Trophoblast cell (in vitro differentiated cells and primary cell): ENCODE measurements at regions not wholly inside any gene's neighbourhood (a gene's known extent, or its start where the extent isn't known, plus 50 kb on each side); places are given as distances from the start of the nearest gene placed in this dataset.
"Not testable (repeated sequence)": the region's sequence is repeated elsewhere in the genome, so short reads cannot be mapped to it uniquely, and the experiment has no call there.

Source experiments
- DNase-seq, 2 donors: peaks; one replicate each; pipeline ENCODE4 v3.0.0-alpha.2; 2016
- H2AFZ ChIP-seq: 2 replicates; pipeline ENCODE4 v1.6.1; 2013; ENCODE audit warnings: low read length, moderate library complexity, mild to moderate bottlenecking; ENCODE audit not compliant: insufficient read depth, poor library complexity
- H2AK5ac ChIP-seq: 2 replicates; pipeline ENCODE4 v1.6.1; 2013; ENCODE audit warnings: mild to moderate bottlenecking, low read length
- H2BK120ac ChIP-seq: 2 replicates; pipeline ENCODE4 v1.6.1; 2013; ENCODE audit warnings: low read length, mild to moderate bottlenecking, moderate library complexity; ENCODE audit not compliant: insufficient read depth, poor library complexity
- H2BK12ac ChIP-seq: 2 replicates; pipeline ENCODE4 v1.6.1; 2013; ENCODE audit warnings: mild to moderate bottlenecking, low read length, moderate library complexity
- H2BK5ac ChIP-seq: 2 replicates; pipeline ENCODE4 v1.6.1; 2013; ENCODE audit warnings: low read length, low read depth, moderate library complexity, mild to moderate bottlenecking; ENCODE audit not compliant: poor library complexity
- H3K14ac ChIP-seq: 2 replicates; pipeline ENCODE4 v1.6.1; 2013; ENCODE audit warnings: mild to moderate bottlenecking, low read length
- H3K18ac ChIP-seq: 2 replicates; pipeline ENCODE4 v1.6.1; 2013; ENCODE audit warnings: mild to moderate bottlenecking, low read length
- H3K23ac ChIP-seq: 2 replicates; pipeline ENCODE4 v1.6.1; 2013; ENCODE audit warnings: low read length
- H3K27ac ChIP-seq: 2 replicates; pipeline ENCODE4 v1.5.1; 2013; ENCODE audit warnings: low read depth, mild to moderate bottlenecking, inconsistent platforms, low read length, moderate library complexity
- H3K27me3 ChIP-seq: 2 replicates; pipeline ENCODE4 v1.6.1; 2013; ENCODE audit warnings: inconsistent platforms, mild to moderate bottlenecking, low read length, moderate library complexity; ENCODE audit not compliant: insufficient read depth
- H3K36me3 ChIP-seq, 2 experiments: 1 replicate in 1 of 2; 2 replicates in 1 of 2; pipeline ENCODE4 v1.6.1; 2013; ENCODE audit warnings: low read length in 2 of 2, mild to moderate bottlenecking in 2 of 2, moderate library complexity in 1 of 2; ENCODE audit not compliant: insufficient read depth in 2 of 2, control insufficient read depth in 1 of 2
- H3K4ac ChIP-seq: 2 replicates; pipeline ENCODE4 v1.6.1; 2013; ENCODE audit warnings: low read depth, mild to moderate bottlenecking, low read length, moderate library complexity
- H3K4me1 ChIP-seq, 2 experiments: 1 replicate in 1 of 2; 2 replicates in 1 of 2; pipeline ENCODE4 v1.6.1; 2013; ENCODE audit warnings: low read length in 2 of 2, mild to moderate bottlenecking in 2 of 2, moderate library complexity in 1 of 2; ENCODE audit not compliant: insufficient read depth in 2 of 2, control insufficient read depth in 1 of 2
- H3K4me2 ChIP-seq: 2 replicates; pipeline ENCODE4 v1.6.1; 2013; ENCODE audit warnings: inconsistent platforms, mild to moderate bottlenecking, low read length, moderate library complexity
- H3K4me3 ChIP-seq: 2 replicates; pipeline ENCODE4 v1.5.1; 2013; ENCODE audit warnings: mild to moderate bottlenecking, low read depth, low read length, inconsistent platforms
- H3K79me1 ChIP-seq: one replicate; pipeline ENCODE4 v1.6.1; 2013; ENCODE audit warnings: low read length
- H3K79me2 ChIP-seq: 2 replicates; pipeline ENCODE4 v1.6.1; 2013; ENCODE audit warnings: low read length, mild to moderate bottlenecking; ENCODE audit not compliant: control insufficient read depth, insufficient read depth, poor library complexity
- H3K9ac ChIP-seq: 2 replicates; pipeline ENCODE4 v1.6.1; 2013; ENCODE audit warnings: mild to moderate bottlenecking, low read length
- H3K9me3 ChIP-seq: 2 replicates; pipeline ENCODE4 v1.6.1; 2013; ENCODE audit warnings: low read depth, mild to moderate bottlenecking, control low read depth, inconsistent platforms, low read length; ENCODE audit not compliant: insufficient read depth
- H4K12ac ChIP-seq: 2 replicates; pipeline ENCODE4 v1.6.1; 2013; ENCODE audit warnings: low read depth, mild to moderate bottlenecking, low read length, moderate library complexity
- H4K8ac ChIP-seq: 2 replicates; pipeline ENCODE4 v1.6.1; 2013; ENCODE audit warnings: low read depth, mild to moderate bottlenecking, low read length, moderate library complexity
- H4K91ac ChIP-seq: one replicate; pipeline ENCODE4 v1.6.1; 2013; ENCODE audit warnings: low read depth, mild to moderate bottlenecking, low read length, moderate library complexity
- WGBS: extraction: QIAGEN DNeasy Blood & Tissue Kit; methylation state at CpG from one replicate; pipeline ENCODE4 v1.1.7; 2013; ENCODE audit warnings: missing lambda C conversion rate; ENCODE audit not compliant: insufficient read length, insufficient coverage; ENCODE audit errors: extremely low coverage; 5-methylcytosine and 5-hydroxymethylcytosine counted together

- Histone ChIP-seq H3K9ac (no peak overlapping the region), H3K27ac (no peak overlapping the region), H3K79me1 (no peaks in the 10 kb centered on the region), H3K4me2 (no peak overlapping the region), H3K23ac (no peak overlapping the region), H3K79me2 (no peaks in the 10 kb centered on the region), H3K4ac (no peak overlapping the region), H3K27me3 (no peaks in the 10 kb centered on the region), H3K9me3 (no peaks in the 10 kb centered on the region), H2BK12ac (no peak overlapping the region), H3K18ac (no peak overlapping the region), H3K4me1 (no peaks in the 10 kb centered on the region), H4K12ac (no peak overlapping the region), H3K36me3 (no peaks in the 10 kb centered on the region), H2BK5ac (no peak overlapping the region), H2AK5ac (no peak overlapping the region), H3K14ac (no peak overlapping the region), H2BK120ac (no peak overlapping the region), H2AFZ (no peak overlapping the region), H4K8ac (no peak overlapping the region), H4K91ac (no peak overlapping the region), H3K4me3 (no peak overlapping the region)
- DNase-seq: no peak
- WGBS: no CpG with 5 or more reads among the region's 1 CpG
Measured at GRCh38 chr12:97716356-97716755, 253.8 kb downstream of the RMST start.

GRCh38 chr12:97723801-97724200, 261.2 kb downstream of the RMST start:
- not testable (repeated sequence) for H3K79me1 ChIP-seq, H3K18ac ChIP-seq, H4K91ac ChIP-seq, H3K4ac ChIP-seq, H3K9ac ChIP-seq, H3K27me3 ChIP-seq, H4K12ac ChIP-seq, H3K36me3 ChIP-seq, H2AFZ ChIP-seq, H2BK12ac ChIP-seq, H3K9me3 ChIP-seq, H3K4me3 ChIP-seq, H3K79me2 ChIP-seq, H3K4me2 ChIP-seq, H2BK5ac ChIP-seq, DNase-seq, H4K8ac ChIP-seq, H3K27ac ChIP-seq, H3K14ac ChIP-seq, H3K23ac ChIP-seq, H2AK5ac ChIP-seq, H3K4me1 ChIP-seq, H2BK120ac ChIP-seq
- no CpG with 5 or more reads among the region's 22 CpGs for WGBS

GRCh38 chr12:97745406-97746101, 282.9 kb downstream of the RMST start:
- Histone ChIP-seq H2BK5ac (no peak overlapping the region), H3K27ac (no peak overlapping the region), H4K91ac (no peak overlapping the region), H3K4me1 (no peaks in the 10 kb centered on the region), H3K14ac (no peak overlapping the region), H4K8ac (no peak overlapping the region), H2AFZ (no peak overlapping the region), H3K4me2 (no peak overlapping the region), H3K9ac (no peak overlapping the region), H3K4me3 (no peak overlapping the region), H3K79me2 (no peaks in the 10 kb centered on the region), H2BK120ac (no peak overlapping the region), H3K4ac (no peak overlapping the region), H3K79me1 (no peaks in the 10 kb centered on the region), H2BK12ac (no peak overlapping the region), H3K27me3 (no peaks in the 10 kb centered on the region), H3K23ac (no peak overlapping the region), H2AK5ac (no peak overlapping the region), H3K9me3 (no peaks in the 10 kb centered on the region), H4K12ac (no peak overlapping the region), H3K36me3 (no peaks in the 10 kb centered on the region), H3K18ac (no peak overlapping the region)
- no peak for DNase-seq
- no CpG with 5 or more reads among the region's 5 CpGs for WGBS

GRCh38 chr12:97748298-97748697, 285.7 kb downstream of the RMST start:
- WGBS: no CpG with 5 or more reads among the region's 2 CpGs
- Histone ChIP-seq H2AFZ (no peak overlapping the region), H3K9ac (no peak overlapping the region), H3K4me3 (no peak overlapping the region), H3K79me2 (no peaks in the 10 kb centered on the region), H2BK12ac (no peak overlapping the region), H2BK120ac (no peak overlapping the region), H3K36me3 (no peaks in the 10 kb centered on the region), H3K4ac (no peak overlapping the region), H3K18ac (no peak overlapping the region), H2BK5ac (no peak overlapping the region), H2AK5ac (no peak overlapping the region), H4K8ac (no peak overlapping the region), H3K9me3 (no peaks in the 10 kb centered on the region), H3K27me3 (no peaks in the 10 kb centered on the region), H3K27ac (no peak overlapping the region), H4K91ac (no peak overlapping the region), H3K79me1 (no peaks in the 10 kb centered on the region), H4K12ac (no peak overlapping the region), H3K4me1 (no peaks in the 10 kb centered on the region), H3K4me2 (no peak overlapping the region), H3K14ac (no peak overlapping the region), H3K23ac (no peak overlapping the region)
- DNase-seq: no peak
